OCI-LY1 (cell line): ENCODE measurements at regions not wholly inside any gene's neighbourhood (a gene's known extent, or its start where the extent isn't known, plus 50 kb on each side); places are given as distances from the start of the nearest gene placed in this dataset.

Experiments used
- H2AFZ ChIP-seq: fragments of 200-600 bp; sonication (generic), shearing (Covaris generic); 2 replicates; pipeline ENCODE4 v1.6.0; 2014; ENCODE audit warnings: antibody characterized with exemption, mild to moderate bottlenecking, low read length
- H3F3A ChIP-seq: fragments of 200-600 bp; sonication (generic), shearing (Covaris generic); 2 replicates; pipeline ENCODE4 v1.6.0; 2014; ENCODE audit warnings: mild to moderate bottlenecking, antibody characterized with exemption, low read length, moderate library complexity; ENCODE audit not compliant: insufficient read depth
- H3K27ac ChIP-seq: fragments of 200-600 bp; sonication (generic); 2 replicates; pipeline ENCODE4 v1.5.1; 2014; ENCODE audit warnings: low read length, mixed run types, mild to moderate bottlenecking, low read depth; ENCODE audit not compliant: poor library complexity, severe bottlenecking
- H3K27me3 ChIP-seq: fragments of 200-600 bp; sonication (generic); 2 replicates; pipeline ENCODE4 v1.6.0; 2014; ENCODE audit warnings: antibody characterized with exemption, mild to moderate bottlenecking, low read length, moderate library complexity; ENCODE audit not compliant: insufficient read depth
- H3K36me3 ChIP-seq: fragments of 200-600 bp; sonication (generic); 2 replicates; pipeline ENCODE4 v1.6.1; 2014; ENCODE audit warnings: mild to moderate bottlenecking, antibody characterized with exemption, low read length, moderate library complexity, mixed read lengths; ENCODE audit not compliant: insufficient read depth
- H3K4me1 ChIP-seq: fragments of 200-600 bp; sonication (generic); 2 replicates; pipeline ENCODE4 v1.5.1; 2014; ENCODE audit warnings: mild to moderate bottlenecking, low read length, moderate library complexity; ENCODE audit not compliant: insufficient read depth, severe bottlenecking
- H3K4me2 ChIP-seq: fragments of 200-600 bp; sonication (generic), shearing (Covaris generic); 2 replicates; pipeline ENCODE4 v1.6.1; 2014; ENCODE audit warnings: low read length
- H3K4me3 ChIP-seq: fragments of 200-600 bp; sonication (generic); 2 replicates; pipeline ENCODE4 v1.5.1; 2014; ENCODE audit warnings: low read length, low read depth, mild to moderate bottlenecking, mixed read lengths; ENCODE audit not compliant: poor library complexity, severe bottlenecking
- H3K79me2 ChIP-seq: fragments of 200-600 bp; shearing (Covaris generic); 2 replicates; pipeline ENCODE4 v1.6.1; 2016; ENCODE audit warnings: mixed run types, low read length, mixed read lengths; ENCODE audit not compliant: insufficient read depth
- H3K9ac ChIP-seq: fragments of 200-600 bp; sonication (generic), shearing (Covaris generic); 2 replicates; pipeline ENCODE4 v1.6.1; 2014; ENCODE audit warnings: mild to moderate bottlenecking, low read length, mixed read lengths
- H3K9me2 ChIP-seq: fragments of 200-600 bp; sonication (generic), shearing (Covaris generic); 2 replicates; pipeline ENCODE4 v1.6.1; 2014; ENCODE audit warnings: low read depth, mild to moderate bottlenecking, low read length, mixed read lengths
- H3K9me3 ChIP-seq: fragments of 200-600 bp; shearing (Covaris generic); 2 replicates; pipeline ENCODE4 v1.6.1; 2014; ENCODE audit warnings: low read length, mixed read lengths
- H4K20me1 ChIP-seq: fragments of 200-600 bp; sonication (generic), shearing (Covaris generic); 2 replicates; pipeline ENCODE4 v1.6.0; 2016; ENCODE audit warnings: mild to moderate bottlenecking, low read length; ENCODE audit not compliant: insufficient read depth
- CTCF ChIP-seq: fragments of 200-600 bp; sonication (generic), shearing (Covaris generic); IDR thresholded peaks from 2 replicates; pipeline ENCODE4 v1.5.1; 2017; ENCODE audit warnings: mild to moderate bottlenecking, antibody characterized with exemption, low read length, moderate library complexity, mixed read lengths
- EZH2 ChIP-seq: fragments of 200-600 bp; sonication (generic), shearing (Covaris generic); IDR thresholded peaks from 2 replicates; pipeline ENCODE4 v1.8.0; 2017; ENCODE audit warnings: borderline replicate concordance, mixed run types, mild to moderate bottlenecking, antibody characterized with exemption, low read length, moderate library complexity, mixed read lengths

GRCh38 chr10:125423569-125423968 lies 259.4 kb downstream of the TEX36 start:
- Histone ChIP-seq H3K27me3 (no peaks in the 10 kb centered on the region), H3K27ac (no peak overlapping the region), H4K20me1 (no peaks in the 10 kb centered on the region), H3K9me2 (no peaks in the 10 kb centered on the region), H3K4me2 (no peak overlapping the region), H3K4me3 (no peak overlapping the region), H2AFZ (no peak overlapping the region), H3K9ac (no peak overlapping the region), H3K4me1 (no peaks in the 10 kb centered on the region), H3F3A (no peaks in the 10 kb centered on the region), H3K79me2 (no peaks in the 10 kb centered on the region), H3K36me3 (no peaks in the 10 kb centered on the region), H3K9me3 (no peaks in the 10 kb centered on the region)
- no peak for TF ChIP-seq CTCF
- TF ChIP-seq EZH2, result no peak

GRCh38 chr10:125419831-125420230 lies 259.5 kb upstream of the CTBP2 start:
- H3K79me2 ChIP-seq, result no peaks in the 10 kb centered on the region
- H3K4me1 ChIP-seq, result no peaks in the 10 kb centered on the region
- no peak overlapping the region for H3K4me2 ChIP-seq
- no peak for TF ChIP-seq EZH2
- TF ChIP-seq CTCF, result no peak
- no peak overlapping the region for H3K4me3 ChIP-seq
- no peaks in the 10 kb centered on the region for H3K27me3 ChIP-seq
- H3K27ac ChIP-seq, result no peak overlapping the region
- H3K9me3 ChIP-seq, result no peaks in the 10 kb centered on the region
- no peak overlapping the region for H2AFZ ChIP-seq
- H3F3A ChIP-seq, result no peaks in the 10 kb centered on the region
- H3K36me3 ChIP-seq, result no peaks in the 10 kb centered on the region
- no peaks in the 10 kb centered on the region for H4K20me1 ChIP-seq
- H3K9me2 ChIP-seq, result no peaks in the 10 kb centered on the region
- H3K9ac ChIP-seq, result no peak overlapping the region

GRCh38 chr10:125419146-125419545 lies 258.8 kb upstream of the CTBP2 start:
- H3F3A ChIP-seq, result no peaks in the 10 kb centered on the region
- H3K36me3 ChIP-seq, result no peaks in the 10 kb centered on the region
- no peak overlapping the region for H3K9ac ChIP-seq
- TF ChIP-seq CTCF (no peak), EZH2 (no peak)
- no peak overlapping the region for H3K27ac ChIP-seq
- no peaks in the 10 kb centered on the region for H3K79me2 ChIP-seq
- H3K27me3 ChIP-seq, result no peaks in the 10 kb centered on the region
- no peak overlapping the region for H2AFZ ChIP-seq
- no peak overlapping the region for H3K4me3 ChIP-seq
- H3K4me1 ChIP-seq, result no peaks in the 10 kb centered on the region
- no peak overlapping the region for H3K4me2 ChIP-seq
- no peaks in the 10 kb centered on the region for H4K20me1 ChIP-seq
- no peaks in the 10 kb centered on the region for H3K9me2 ChIP-seq
- no peaks in the 10 kb centered on the region for H3K9me3 ChIP-seq
